GM06990 (cell line): ENCODE measurements at regions not wholly inside any gene's neighbourhood (a gene's known extent, or its start where the extent isn't known, plus 50 kb on each side); places are given as distances from the start of the nearest gene placed in this dataset.

Source experiments
- DNase-seq: peaks from one replicate; pipeline ENCODE4 v3.0.0-alpha.2; 2011; ENCODE audit not compliant: insufficient read length; ENCODE audit errors: extremely low read depth
- H3K27me3 ChIP-seq: replicated peaks from 2 replicates; pipeline ENCODE4 v1.6.0; 2011; ENCODE audit warnings: low read length; ENCODE audit not compliant: control insufficient read depth, insufficient read depth
- H3K36me3 ChIP-seq: 2 replicates; pipeline ENCODE4 v1.5.1; 2011; ENCODE audit warnings: low read length; ENCODE audit not compliant: control insufficient read depth, insufficient read depth
- H3K4me3 ChIP-seq: replicated peaks from 2 replicates; pipeline ENCODE4 v1.5.1; 2011; ENCODE audit warnings: low read depth, mild to moderate bottlenecking, control low read depth, low read length
- CTCF ChIP-seq: IDR thresholded peaks from 2 replicates; pipeline ENCODE4 v1.5.1; 2011; ENCODE audit warnings: low read length, control low read depth, mild to moderate bottlenecking, inconsistent platforms; ENCODE audit not compliant: insufficient read depth, poor library complexity, severe bottlenecking

- no peak overlapping the region for H3K4me3 ChIP-seq
Measured at GRCh38 chr2:30363406-30363805, 83.6 kb upstream of the LCLAT1 start.

GRCh38 chr2:30365201-30365600 lies 81.8 kb upstream of the LCLAT1 start:
- Histone ChIP-seq H3K36me3 (no peaks in the 10 kb centered on the region), H3K27me3 (no peaks in the 10 kb centered on the region), H3K4me3 (no peak overlapping the region)
- no peak for TF ChIP-seq CTCF
- no peak for DNase-seq

More at GRCh38 chr2:30363406-30363805, 83.6 kb upstream of the LCLAT1 start:
- TF ChIP-seq CTCF, result no peak
- Histone ChIP-seq H3K36me3 (no peaks in the 10 kb centered on the region), H3K27me3 (no peaks in the 10 kb centered on the region)
- no peak for DNase-seq

GRCh38 chr2:30366199-30366691 lies 80.8 kb upstream of the LCLAT1 start:
- no peaks in the 10 kb centered on the region for H3K36me3 ChIP-seq
- no peaks in the 10 kb centered on the region for H3K27me3 ChIP-seq
- H3K4me3 ChIP-seq, result no peak overlapping the region
- DNase-seq, result peak; percentile 25
- TF ChIP-seq CTCF, result no peak

GRCh38 chr2:30367232-30368070 lies 79.6 kb upstream of the LCLAT1 start:
- DNase-seq, result no peak
- no peak for TF ChIP-seq CTCF
- H3K36me3 ChIP-seq, result no peaks in the 10 kb centered on the region
- H3K27me3 ChIP-seq, result no peaks in the 10 kb centered on the region; the same call in 1 of the 2 replicates
- no peak overlapping the region for H3K4me3 ChIP-seq

GRCh38 chr2:30368258-30368657 lies 78.8 kb upstream of the LCLAT1 start:
- no peak for DNase-seq
- no peak overlapping the region for H3K4me3 ChIP-seq
- no peaks in the 10 kb centered on the region for H3K36me3 ChIP-seq
- no peaks in the 10 kb centered on the region; the same call in 1 of the 2 replicates for H3K27me3 ChIP-seq
- TF ChIP-seq CTCF, result no peak
